GM19035 (cell line): ENCODE measurements at regions not wholly inside any gene's neighbourhood (a gene's known extent, or its start where the extent isn't known, plus 50 kb on each side); places are given as distances from the start of the nearest gene placed in this dataset.
"Not testable (repeated sequence)": the region's sequence is repeated elsewhere in the genome, so short reads cannot be mapped to it uniquely, and the experiment has no call there.

Source experiments
- ATAC-seq: cut with Tn5 transposase; IDR thresholded peaks from one replicate; pipeline ENCODE4 v1.9.1; 2021; ENCODE audit not compliant: unreplicated experiment

GRCh38 chrY:16490706-16491105 lies 1389.3 kb downstream of the CDY2B start:
- no peak for ATAC-seq

GRCh38 chrY:16486696-16487215 lies 1393.3 kb downstream of the CDY2B start:
- ATAC-seq = no peak

GRCh38 chrY:16480031-16480430 lies 1400.0 kb downstream of the CDY2B start:
- no peak for ATAC-seq

GRCh38 chrY:16474053-16474452 lies 1406.0 kb downstream of the CDY2B start:
- ATAC-seq = no peak

- no peak for ATAC-seq
Observed at GRCh38 chrY:16454799-16455198, 1425.2 kb downstream of the CDY2B start.

- no peak for ATAC-seq
Observed at GRCh38 chrY:16446152-16446551, 1433.9 kb downstream of the CDY2B start.

- peak; percentile 67 for ATAC-seq
Observed at GRCh38 chrY:16409206-16409923, 1470.7 kb downstream of the CDY2B start.

GRCh38 chrY:16379458-16379857 lies 1500.6 kb downstream of the CDY2B start:
- not testable (repeated sequence) for ATAC-seq

- not testable (repeated sequence) for ATAC-seq
Observed at GRCh38 chrY:16341592-16341991, 1538.4 kb downstream of the CDY2B start.

- ATAC-seq = not testable (repeated sequence)
Observed at GRCh38 chrY:16330032-16330758, 1549.8 kb downstream of the CDY2B start.

- not testable (repeated sequence) for ATAC-seq
Observed at GRCh38 chrY:16329135-16329820, 1550.7 kb downstream of the CDY2B start.
